GM12872 (cell line): ENCODE measurements at regions not wholly inside any gene's neighbourhood (a gene's known extent, or its start where the extent isn't known, plus 50 kb on each side); places are given as distances from the start of the nearest gene placed in this dataset.

ENCODE experiments used
- CTCF ChIP-seq: IDR thresholded peaks from 3 replicates; pipeline ENCODE4 v1.5.1; 2011; ENCODE audit warnings: low read depth, mild to moderate bottlenecking, low read length, moderate library complexity; ENCODE audit not compliant: insufficient read depth

DNA sequence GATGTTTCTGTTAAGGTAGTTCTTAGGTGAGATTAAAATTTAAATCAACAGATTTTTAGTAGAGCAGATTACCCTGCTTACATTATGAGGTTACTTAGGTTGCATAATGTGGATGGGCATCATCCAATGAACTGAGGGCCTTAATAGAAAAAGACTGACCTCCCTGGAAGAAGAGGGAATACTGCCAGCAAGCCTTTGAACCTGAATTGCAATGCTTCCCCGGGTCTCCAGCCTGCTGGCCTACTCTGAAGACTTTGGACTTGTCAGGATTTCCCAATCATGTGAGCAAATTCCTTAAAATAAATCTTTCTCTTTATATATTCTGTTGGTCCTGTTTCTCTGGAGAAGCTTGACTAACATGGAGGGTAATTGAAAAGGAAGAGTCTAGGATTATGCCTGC lies 542.1 kb upstream of the ARRDC3 start:
- TF ChIP-seq CTCF: no peak

DNA sequence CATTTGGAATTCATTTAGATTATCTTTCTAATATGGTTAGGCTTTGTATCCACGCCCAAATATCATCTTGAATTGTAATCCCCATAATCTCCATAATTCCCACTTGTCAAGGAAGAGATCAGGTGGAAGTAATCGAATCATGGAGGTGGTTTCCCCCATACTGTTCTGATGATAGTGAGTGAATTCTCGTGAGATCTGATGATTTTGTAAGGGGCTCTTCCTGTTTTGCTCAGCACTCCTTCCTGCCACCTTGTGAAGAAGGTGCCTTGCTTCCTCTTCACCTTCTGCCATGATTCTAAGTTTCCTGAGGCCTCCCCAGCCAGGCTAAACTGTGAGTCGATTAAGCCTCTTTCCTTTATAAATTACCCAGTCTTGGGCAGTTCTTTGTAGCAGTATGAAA lies 527.5 kb upstream of the ARRDC3 start:
- TF ChIP-seq CTCF: no peak

- no peak for TF ChIP-seq CTCF
Measured at GRCh38 chr5:91910247-91910646, 527.1 kb upstream of the ARRDC3 start.

DNA sequence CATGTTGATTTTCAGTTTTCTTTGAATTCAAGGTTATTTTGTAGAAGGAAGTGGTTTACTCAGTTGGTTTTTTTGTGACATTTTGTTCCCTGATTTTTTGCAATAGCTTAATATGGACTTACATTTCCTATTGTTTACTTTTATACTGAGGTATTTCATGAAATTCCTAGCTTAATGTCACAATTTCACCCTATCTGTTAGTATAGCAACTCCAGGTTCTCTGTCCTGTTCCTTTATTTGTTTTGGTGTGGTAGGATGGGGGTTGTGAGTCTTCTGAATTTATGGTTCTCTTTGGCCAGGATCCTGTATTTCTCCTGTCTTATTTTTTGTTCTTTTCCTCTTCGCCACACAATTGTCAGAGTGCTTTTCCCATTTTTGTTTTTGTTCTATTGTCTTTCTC lies 523.4 kb upstream of the ARRDC3 start:
- no peak for TF ChIP-seq CTCF

DNA sequence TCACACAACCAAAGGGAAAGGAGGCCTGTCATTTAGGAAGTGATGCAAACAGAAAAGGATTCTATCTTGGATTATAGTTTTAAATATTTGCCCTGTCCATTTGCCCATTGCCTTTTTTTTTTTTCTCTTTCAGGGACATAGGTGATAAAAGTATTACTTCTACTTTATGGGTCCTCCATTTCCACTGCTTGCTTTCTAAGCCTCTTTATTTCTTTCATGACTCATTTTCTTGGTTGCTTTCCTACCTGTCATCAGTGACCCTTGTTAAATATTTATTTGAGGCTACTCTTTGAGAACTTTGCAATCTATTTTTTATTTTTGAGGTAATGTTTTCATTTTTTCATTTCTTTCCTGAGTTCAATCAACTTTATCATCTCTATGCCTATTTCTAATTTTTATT lies 522.9 kb upstream of the ARRDC3 start:
- TF ChIP-seq CTCF: no peak

- TF ChIP-seq CTCF: no peak
Measured at GRCh38 chr5:91898898-91899297, 515.8 kb upstream of the ARRDC3 start.

GRCh38 chr5:91898019-91898418 lies 514.9 kb upstream of the ARRDC3 start:
- TF ChIP-seq CTCF: no peak

GRCh38 chr5:91888810-91889209 lies 505.7 kb upstream of the ARRDC3 start:
- no peak for TF ChIP-seq CTCF
